PFSK-1 (cell line): ENCODE measurements at regions not wholly inside any gene's neighbourhood (a gene's known extent, or its start where the extent isn't known, plus 50 kb on each side); places are given as distances from the start of the nearest gene placed in this dataset.

ENCODE experiments used
- FOXP2 ChIP-seq: optimal IDR thresholded peaks from 2 replicates; pipeline ENCODE3; 2011; ENCODE audit warnings: borderline replicate concordance, control low read depth, inconsistent platforms; ENCODE audit not compliant: insufficient read depth; ENCODE audit errors: extremely low read length, extremely low read depth
- POLR2AphosphoS5 ChIP-seq: IDR thresholded peaks from 2 replicates; pipeline ENCODE4 v1.6.1; 2012; ENCODE audit warnings: low read depth, mild to moderate bottlenecking, control low read depth, low read length, moderate library complexity
- REST ChIP-seq, 2 experiments: IDR thresholded peaks; 2 replicates each; pipeline versions ENCODE4 v1.6.1 to v1.8.0; 2011 to 2012; ENCODE audit warnings: low read depth in 2 of 2, low read length in 2 of 2, control low read depth in 1 of 2, inconsistent platforms in 1 of 2, mild to moderate bottlenecking in 1 of 2, moderate library complexity in 1 of 2; ENCODE audit not compliant: insufficient read depth in 1 of 2
- SIN3A ChIP-seq: IDR thresholded peaks from 2 replicates; pipeline ENCODE4 v1.6.1; 2012; ENCODE audit warnings: mild to moderate bottlenecking, low read length, moderate library complexity, borderline replicate concordance; ENCODE audit not compliant: insufficient read depth
- TAF1 ChIP-seq: IDR thresholded peaks from 2 replicates; pipeline ENCODE4 v1.6.1; 2012; ENCODE audit warnings: low read length, control low read depth, borderline replicate concordance; ENCODE audit not compliant: insufficient read depth

- no peak for TF ChIP-seq SIN3A
- no peak for TF ChIP-seq POLR2AphosphoS5
- no peak for TF ChIP-seq REST (IDR thresholded peaks at IDR 0.05; ENCODE audit: insufficient read depth in 1 of 2, low read depth in 2 of 2, low read length in 2 of 2)
- TF ChIP-seq FOXP2, result no peak
- no peak for TF ChIP-seq TAF1
Measured at GRCh38 chr2:65744477-65745200, 312.2 kb upstream of the SPRED2 start.

GRCh38 chr2:65742977-65743376 lies 310.6 kb upstream of the SPRED2 start:
- TF ChIP-seq REST (IDR thresholded peaks at IDR 0.05; ENCODE audit: insufficient read depth in 1 of 2, low read depth in 2 of 2, low read length in 2 of 2) (no peak), SIN3A (no peak), TAF1 (no peak), FOXP2 (no peak), POLR2AphosphoS5 (no peak)

- no peak for TF ChIP-seq FOXP2
- TF ChIP-seq TAF1, result no peak
- TF ChIP-seq POLR2AphosphoS5, result no peak
- no peak for TF ChIP-seq REST (IDR thresholded peaks at IDR 0.05; ENCODE audit: insufficient read depth in 1 of 2, low read depth in 2 of 2, low read length in 2 of 2)
- no peak for TF ChIP-seq SIN3A
Measured at GRCh38 chr2:65739927-65740326, 307.5 kb upstream of the SPRED2 start.

- TF ChIP-seq SIN3A (no peak), TAF1 (no peak), REST (IDR thresholded peaks at IDR 0.05; ENCODE audit: insufficient read depth in 1 of 2, low read depth in 2 of 2, low read length in 2 of 2) (no peak), FOXP2 (no peak), POLR2AphosphoS5 (no peak)
Measured at GRCh38 chr2:65737452-65738011, 305.1 kb upstream of the SPRED2 start.
